ENCODE measurements at regions not wholly inside any gene's neighbourhood (a gene's known extent, or its start where the extent isn't known, plus 50 kb on each side); places are given as distances from the start of the nearest gene placed in this dataset.

DNA sequence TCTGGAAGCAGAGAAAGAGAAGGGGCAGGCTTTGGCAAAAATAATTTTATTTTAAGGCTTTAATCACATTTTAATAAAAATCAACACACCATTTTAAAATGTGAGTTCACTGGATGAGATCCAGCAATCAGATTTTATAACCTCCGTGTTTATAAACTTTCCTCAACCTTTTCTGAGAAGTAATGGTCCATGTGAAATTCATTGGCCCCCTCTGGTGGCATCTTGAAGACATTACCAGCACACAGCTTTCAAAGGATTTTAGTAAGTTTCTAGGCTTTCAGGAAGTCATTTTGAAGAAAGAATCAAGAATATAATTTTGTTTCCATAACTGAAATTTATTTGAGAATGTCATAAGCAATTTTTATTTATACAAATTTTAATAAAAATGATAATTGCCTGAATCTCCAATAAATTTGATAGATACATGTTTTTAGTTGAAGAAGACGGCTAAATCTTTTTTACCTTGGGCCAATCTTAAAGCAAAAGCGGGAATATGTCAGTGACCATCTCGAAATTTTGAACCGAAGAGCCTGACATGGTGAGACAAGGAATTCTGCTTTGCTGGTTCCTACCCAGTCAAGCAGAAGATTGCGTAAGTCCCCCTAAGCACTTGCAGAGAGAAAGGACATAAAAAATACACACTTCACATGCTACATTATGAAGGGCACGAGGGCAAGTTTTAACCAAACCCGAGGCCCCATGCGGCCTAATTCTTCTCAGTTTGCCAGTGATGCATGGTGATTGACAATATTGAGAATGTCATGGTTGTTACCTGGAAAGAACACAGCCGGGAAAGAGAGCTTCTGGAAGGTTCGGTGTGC lies 128.4 kb upstream of the CBLN2 start:
- Histone ChIP-seq H3K79me1 (ENCODE audit: low read depth, low read length) (no peaks in the 10 kb centered on the region), H3K79me2 (ENCODE audit: control insufficient read depth in 1 of 2, insufficient read depth in 2 of 2, low read length in 2 of 2) (no peaks in the 10 kb centered on the region), H2AFZ (ENCODE audit: low read length) (0 out of 2 replicates have a peak overlapping the region, but pooled peaks have one; percentile 60), H3K23me2 (ENCODE audit: low read depth, low read length) (no peaks in the 10 kb centered on the region), H3K4me1 (replicated peaks in 1 of 4; ENCODE audit: control insufficient read depth in 3 of 4, insufficient read depth in 4 of 4, low read length in 3 of 4) (no peaks in the 10 kb centered on the region), H3K23ac (ENCODE audit: insufficient read length) (no peak overlapping the region), H3K4ac (replicated peaks; ENCODE audit: insufficient read length, low read depth, low read length) (no peak overlapping the region), H4K5ac (ENCODE audit: insufficient read length, low read depth, low read length) (no peak overlapping the region), H2BK12ac (ENCODE audit: low read depth, low read length) (0 out of 2 replicates have a peak overlapping the region, but pooled peaks have one; percentile 12), H3K14ac (ENCODE audit: insufficient read length) (no peak overlapping the region), H3K18ac (ENCODE audit: extremely low read depth, low read length) (no peak overlapping the region), H4K8ac (ENCODE audit: extremely low read depth, insufficient read depth, low read length) (no peak overlapping the region), H3K9me3 (ENCODE audit: insufficient read depth in 2 of 2, low read depth in 1 of 2, low read length in 1 of 2) (peaks cover 0 to 11% of the 10 kb centered on the region in 2 experiments; a peak in 1 of 4 replicates), H3K9ac (replicated peaks in 1 of 4; ENCODE audit: extremely low read depth in 1 of 4, low read depth in 3 of 4, low read length in 3 of 4) (no peak overlapping the region), H3K27me3 (replicated peaks in 1 of 4; ENCODE audit: control insufficient read depth in 3 of 4, extremely low read depth in 1 of 4, insufficient read depth in 3 of 4, low read length in 3 of 4) (no peaks in the 10 kb centered on the region), H4K91ac (replicated peaks; ENCODE audit: insufficient read length, low read length) (no peak overlapping the region), H3K4me2 (ENCODE audit: insufficient read depth in 1 of 2, low read depth in 2 of 2, low read length in 2 of 2) (no peak overlapping the region), H3K36me3 (ENCODE audit: control insufficient read depth in 2 of 4, insufficient read depth in 4 of 4, low read length in 3 of 4) (no peaks in the 10 kb centered on the region), H2BK120ac (replicated peaks; ENCODE audit: low read depth, low read length) (no peak overlapping the region), H2BK15ac (ENCODE audit: low read length) (no peak overlapping the region), H2BK20ac (ENCODE audit: low read length) (no peak overlapping the region), H3K27ac (ENCODE audit: low read depth, low read length) (no peak overlapping the region), H4K20me1 (replicated peaks in 1 of 2; ENCODE audit: control insufficient read depth in 1 of 2, insufficient read depth in 2 of 2, low read length in 2 of 2) (no peaks in the 10 kb centered on the region), H2BK5ac (ENCODE audit: low read depth, low read length) (no peak overlapping the region), H3K56ac (replicated peaks; ENCODE audit: insufficient read length, low read depth, low read length) (no peak overlapping the region), H2AK5ac (ENCODE audit: low read depth, low read length) (no peak overlapping the region), H3K4me3 (ENCODE audit: extremely low read depth in 1 of 4, insufficient read depth in 2 of 4, low read depth in 3 of 4, low read length in 4 of 4) (no peak overlapping the region)
- no peak for DNase-seq (ENCODE audit: low read depth in 1 of 2, low spot score in 2 of 2)
- peak; percentile 48 for FAIRE-seq
- WGBS, 2 experiments (ENCODE audit: extremely low coverage in 1 of 2, insufficient coverage in 1 of 2, insufficient read length in 1 of 2, insufficient replicate concordance in 2 of 2, low coverage in 1 of 2, low lambda C conversion rate in 2 of 2, missing lambda C conversion rate in 1 of 2), result 89% methylated on average over 11 of the region's 11 CpGs; no CpG with 5 or more reads in 1 of the 2 experiments
- TF ChIP-seq CTCF (IDR thresholded peaks at IDR 0.05; ENCODE audit: control extremely low read depth in 1 of 3, insufficient read depth in 1 of 3, low read depth in 1 of 3, low read length in 3 of 3) (peak in 2 of 3 experiments; percentile 47 to 60; a peak in 3 of 4 replicates), RAD21 (IDR thresholded peaks at IDR 0.05 in 1 of 2, conservative IDR thresholded peaks at IDR 0.05 in 1 of 2; ENCODE audit: low read depth in 2 of 2, low read length in 2 of 2) (peak; percentile 77 to 78), CEBPB (IDR thresholded peaks at IDR 0.05; ENCODE audit: low read depth, low read length) (peak; percentile 66; the same call in 1 of the 2 replicates), TEAD4 (IDR thresholded peaks at IDR 0.05; ENCODE audit: low read depth, low read length) (no peak)
- ChIA-PET CTCF (ENCODE audit: partially characterized antibody) (interaction anchor here (1.0 to 2.2 kb wide), 6 partner anchors 8 to 149 kb away, joined by 3 to 11 read pairs (median 6); no protein-coding TSS in a partner anchor), POLR2A (ENCODE audit: partially characterized antibody) (no interaction called here)
